H1 (cell line): ENCODE measurements at regions not wholly inside any gene's neighbourhood (a gene's known extent, or its start where the extent isn't known, plus 50 kb on each side); places are given as distances from the start of the nearest gene placed in this dataset.

Experiments used
- CTCF ChIA-PET: fragments of 300-600 bp; sonication (Branson Sonifier 250); formaldehyde crosslinking; loops from one replicate; lab custom pipeline; 2021; ENCODE audit not compliant: partially characterized antibody; lab: Charles Lee
- POLR2A ChIA-PET: fragments of 300-600 bp; sonication (Branson Sonifier 250); formaldehyde crosslinking; loops from one replicate; lab custom pipeline; 2021; ENCODE audit warnings: inconsistent platforms; ENCODE audit not compliant: partially characterized antibody; lab: Charles Lee
- DNase-seq, 2 experiments: peaks; one replicate each; pipeline versions ENCODE4 v3.0.0 to v3.0.0-alpha.2; 2010 to 2022; ENCODE audit warnings: low spot score in 2 of 2, low read depth in 1 of 2, mixed read lengths in 1 of 2
- FAIRE-seq: peaks from 2 replicates; lab custom pipeline; 2011; peaks lifted over from hg19 to GRCh38; lab: Jason Lieb, UNC
- H2AFZ ChIP-seq: 2 replicates; pipeline ENCODE4 v1.8.1; 2012; ENCODE audit warnings: low read length, inconsistent platforms
- H2AK5ac ChIP-seq: 2 replicates; pipeline ENCODE4 v1.6.1; 2013; ENCODE audit warnings: low read depth, low read length
- H2BK120ac ChIP-seq: replicated peaks from 2 replicates; pipeline ENCODE3; 2013; ENCODE audit warnings: low read depth, low read length, inconsistent platforms
- H2BK12ac ChIP-seq: 2 replicates; pipeline ENCODE4 v1.6.1; 2013; ENCODE audit warnings: low read depth, low read length
- H2BK15ac ChIP-seq: 2 replicates; pipeline ENCODE4 v1.6.1; 2013; ENCODE audit warnings: low read length
- H2BK20ac ChIP-seq: 2 replicates; pipeline ENCODE4 v1.6.1; 2013; ENCODE audit warnings: low read length
- H2BK5ac ChIP-seq: 2 replicates; pipeline ENCODE4 v1.6.1; 2013; ENCODE audit warnings: low read depth, low read length
- H3K14ac ChIP-seq: 2 replicates; pipeline ENCODE4 v1.6.1; 2013; ENCODE audit warnings: inconsistent platforms; ENCODE audit not compliant: insufficient read length
- H3K18ac ChIP-seq: 2 replicates; pipeline ENCODE4 v1.6.1; 2013; ENCODE audit warnings: low read length; ENCODE audit errors: extremely low read depth
- H3K23ac ChIP-seq: 2 replicates; pipeline ENCODE4 v1.6.1; 2013; ENCODE audit warnings: inconsistent platforms; ENCODE audit not compliant: insufficient read length
- H3K23me2 ChIP-seq: 2 replicates; pipeline ENCODE4 v1.6.1; 2013; ENCODE audit warnings: low read depth, low read length
- H3K27ac ChIP-seq: 2 replicates; pipeline ENCODE4 v1.6.1; 2011; ENCODE audit warnings: low read depth, low read length, inconsistent platforms
- H3K27me3 ChIP-seq, 4 experiments: replicated peaks in 1 of 4; 1 replicate in 1 of 4; 2 replicates in 3 of 4; pipeline versions ENCODE4 v1.6.1 to v1.8.1; 2011 to 2013; ENCODE audit warnings: low read length in 3 of 4, mild to moderate bottlenecking in 3 of 4, inconsistent platforms in 2 of 4, mixed read lengths in 2 of 4, moderate library complexity in 1 of 4; ENCODE audit not compliant: control insufficient read depth in 3 of 4, insufficient read depth in 3 of 4; ENCODE audit errors: extremely low read depth in 1 of 4
- H3K36me3 ChIP-seq, 4 experiments: 2 replicates each; pipeline versions ENCODE4 v1.6.1 to v1.8.1; 2011 to 2013; ENCODE audit warnings: mild to moderate bottlenecking in 4 of 4, low read length in 3 of 4, moderate library complexity in 2 of 4, control low read depth in 1 of 4, inconsistent platforms in 1 of 4; ENCODE audit not compliant: insufficient read depth in 4 of 4, control insufficient read depth in 2 of 4
- H3K4ac ChIP-seq: replicated peaks from 2 replicates; pipeline ENCODE3; 2013; ENCODE audit warnings: low read length, low read depth, mixed read lengths, inconsistent platforms; ENCODE audit not compliant: insufficient read length
- H3K4me1 ChIP-seq, 4 experiments: replicated peaks in 1 of 4; 1 replicate in 1 of 4; 2 replicates in 3 of 4; pipeline versions ENCODE4 v1.6.1 to v1.8.1; 2011 to 2013; ENCODE audit warnings: low read length in 3 of 4, inconsistent platforms in 2 of 4, mixed read lengths in 1 of 4; ENCODE audit not compliant: insufficient read depth in 4 of 4, control insufficient read depth in 3 of 4
- H3K4me2 ChIP-seq, 2 experiments: 2 replicates each; pipeline versions ENCODE4 v1.6.1 to v1.8.1; 2011 to 2013; ENCODE audit warnings: low read depth in 2 of 2, low read length in 2 of 2, control low read depth in 1 of 2, inconsistent platforms in 1 of 2, mild to moderate bottlenecking in 1 of 2; ENCODE audit not compliant: insufficient read depth in 1 of 2
- H3K4me3 ChIP-seq, 4 experiments: fragments of 200-600, 300-600 bp in 1 of 4; sonication (generic), shearing (Covaris generic), sonication (Bioruptor Twin) in 1 of 4; 2 replicates each; pipeline versions ENCODE4 v1.5.1 to v1.8.1; 2011 to 2016; ENCODE audit warnings: low read length in 4 of 4, low read depth in 3 of 4, control low read depth in 2 of 4, inconsistent platforms in 2 of 4, mild to moderate bottlenecking in 2 of 4, mixed read lengths in 1 of 4, moderate library complexity in 1 of 4; ENCODE audit not compliant: insufficient read depth in 2 of 4; ENCODE audit errors: extremely low read depth in 1 of 4
- H3K56ac ChIP-seq: replicated peaks from 2 replicates; pipeline ENCODE3; 2013; ENCODE audit warnings: low read depth, mild to moderate bottlenecking, mixed read lengths, low read length, inconsistent platforms; ENCODE audit not compliant: insufficient read length
- H3K79me1 ChIP-seq: 2 replicates; pipeline ENCODE4 v1.6.1; 2013; ENCODE audit warnings: low read depth, low read length, control low read depth
- H3K79me2 ChIP-seq, 2 experiments: 2 replicates each; pipeline versions ENCODE4 v1.6.1 to v1.8.1; 2012 to 2013; ENCODE audit warnings: low read length in 2 of 2, mild to moderate bottlenecking in 2 of 2, inconsistent platforms in 1 of 2; ENCODE audit not compliant: insufficient read depth in 2 of 2, control insufficient read depth in 1 of 2
- H3K9ac ChIP-seq, 4 experiments: replicated peaks in 1 of 4; 1 replicate in 1 of 4; 2 replicates in 3 of 4; pipeline versions ENCODE4 v1.6.1 to v1.8.1; 2011 to 2013; ENCODE audit warnings: low read depth in 3 of 4, low read length in 3 of 4, control low read depth in 2 of 4, mild to moderate bottlenecking in 2 of 4, moderate library complexity in 2 of 4, inconsistent platforms in 1 of 4; ENCODE audit errors: extremely low read depth in 1 of 4
- H3K9me3 ChIP-seq, 2 experiments: 2 replicates each; pipeline versions ENCODE4 v1.6.1 to v1.8.1; 2012 to 2013; ENCODE audit warnings: mild to moderate bottlenecking in 2 of 2, moderate library complexity in 2 of 2, control low read depth in 1 of 2, inconsistent platforms in 1 of 2, low read depth in 1 of 2, low read length in 1 of 2, mixed read lengths in 1 of 2; ENCODE audit not compliant: insufficient read depth in 2 of 2
- H4K20me1 ChIP-seq, 2 experiments: replicated peaks in 1 of 2; 2 replicates each; pipeline versions ENCODE3 to v1.8.1; 2011 to 2013; ENCODE audit warnings: inconsistent platforms in 2 of 2, low read length in 2 of 2, mild to moderate bottlenecking in 1 of 2; ENCODE audit not compliant: insufficient read depth in 2 of 2, control insufficient read depth in 1 of 2
- H4K5ac ChIP-seq: 2 replicates; pipeline ENCODE4 v1.6.1; 2013; ENCODE audit warnings: low read length, low read depth, mixed read lengths, inconsistent platforms; ENCODE audit not compliant: insufficient read length
- H4K8ac ChIP-seq: 2 replicates; pipeline ENCODE4 v1.8.0; 2013; ENCODE audit warnings: mild to moderate bottlenecking, moderate library complexity, low read length, inconsistent platforms; ENCODE audit not compliant: insufficient read depth; ENCODE audit errors: extremely low read depth
- H4K91ac ChIP-seq: replicated peaks from 2 replicates; pipeline ENCODE3; 2013; ENCODE audit warnings: low read length, mixed read lengths, inconsistent platforms; ENCODE audit not compliant: insufficient read length
- EZH2 ChIP-seq: fragments of 200-600 bp; sonication (generic); IDR thresholded peaks from 2 replicates; pipeline ENCODE4 v1.7.1; 2012; ENCODE audit warnings: low read depth, mild to moderate bottlenecking, moderate library complexity, low read length, inconsistent platforms; ENCODE audit not compliant: severe bottlenecking
- FOSL1 ChIP-seq: IDR thresholded peaks from 2 replicates; pipeline ENCODE4 v1.6.1; 2011; ENCODE audit warnings: mild to moderate bottlenecking, low read depth, low read length, moderate library complexity; ENCODE audit not compliant: insufficient read depth
- JUND ChIP-seq: IDR thresholded peaks from 2 replicates; pipeline ENCODE4 v1.6.1; 2011; ENCODE audit warnings: mild to moderate bottlenecking, improper control_type of control experiment, low read length
- NANOG ChIP-seq: IDR thresholded peaks from 2 replicates; pipeline ENCODE4 v1.6.1; 2011; ENCODE audit warnings: low read length, low read depth, mild to moderate bottlenecking, inconsistent platforms; ENCODE audit not compliant: insufficient read depth, poor library complexity, severe bottlenecking
- POLR2A ChIP-seq, 2 experiments: IDR thresholded peaks; 1 replicate in 1 of 2; 2 replicates in 1 of 2; pipeline ENCODE4 v1.6.1; 2011; ENCODE audit warnings: low read depth in 2 of 2, low read length in 2 of 2, mild to moderate bottlenecking in 2 of 2; ENCODE audit errors: control extremely low read depth in 1 of 2
- POLR2AphosphoS5 ChIP-seq: IDR thresholded peaks from 2 replicates; pipeline ENCODE4 v1.6.1; 2011; ENCODE audit warnings: low read depth, low read length
- SAP30 ChIP-seq: fragments of 300-600 bp; sonication (generic); IDR thresholded peaks from 2 replicates; pipeline ENCODE4 v1.7.1; 2012; ENCODE audit warnings: low read length, moderate library complexity, mild to moderate bottlenecking, inconsistent platforms; ENCODE audit not compliant: insufficient read depth, insufficient replicate concordance
- SIN3A ChIP-seq, 2 experiments: IDR thresholded peaks in 1 of 2; conservative IDR thresholded peaks in 1 of 2; 2 replicates each; pipeline ENCODE4 v1.6.1; 2011 to 2012; ENCODE audit warnings: low read length in 2 of 2, improper control_type of control experiment in 1 of 2, low read depth in 1 of 2, mild to moderate bottlenecking in 1 of 2
- WGBS, 2 experiments: shearing (Covaris generic) in 1 of 2; methylation state at CpG; one replicate each; pipeline versions ENCODE4 v1.1.6 to v1.1.7; 2013 to 2015; ENCODE audit warnings: low lambda C conversion rate in 2 of 2, mixed read lengths in 2 of 2, inconsistent platforms in 1 of 2, low coverage in 1 of 2, missing lambda C conversion rate in 1 of 2; ENCODE audit not compliant: insufficient replicate concordance in 2 of 2, insufficient coverage in 1 of 2, insufficient read length in 1 of 2; ENCODE audit errors: extremely low coverage in 1 of 2, missing lambda C conversion rate in 1 of 2; 5-methylcytosine and 5-hydroxymethylcytosine counted together
- TF ChIP-seq, protein P1 (sequence below), 3 experiments: IDR thresholded peaks; 1 replicate in 2 of 3; 2 replicates in 1 of 3; pipeline versions ENCODE4 v1.5.1 to v1.6.1; 2011; ENCODE audit warnings: low read length in 3 of 3, mild to moderate bottlenecking in 3 of 3, inconsistent platforms in 2 of 3, low read depth in 1 of 3, moderate library complexity in 1 of 3; ENCODE audit not compliant: insufficient read depth in 1 of 3; ENCODE audit errors: control extremely low read depth in 1 of 3
- TF ChIP-seq, protein P2 (sequence below): IDR thresholded peaks from 2 replicates; pipeline ENCODE4 v1.6.1; 2011; ENCODE audit warnings: low read depth, mild to moderate bottlenecking, low read length; ENCODE audit not compliant: insufficient read depth

DNA sequence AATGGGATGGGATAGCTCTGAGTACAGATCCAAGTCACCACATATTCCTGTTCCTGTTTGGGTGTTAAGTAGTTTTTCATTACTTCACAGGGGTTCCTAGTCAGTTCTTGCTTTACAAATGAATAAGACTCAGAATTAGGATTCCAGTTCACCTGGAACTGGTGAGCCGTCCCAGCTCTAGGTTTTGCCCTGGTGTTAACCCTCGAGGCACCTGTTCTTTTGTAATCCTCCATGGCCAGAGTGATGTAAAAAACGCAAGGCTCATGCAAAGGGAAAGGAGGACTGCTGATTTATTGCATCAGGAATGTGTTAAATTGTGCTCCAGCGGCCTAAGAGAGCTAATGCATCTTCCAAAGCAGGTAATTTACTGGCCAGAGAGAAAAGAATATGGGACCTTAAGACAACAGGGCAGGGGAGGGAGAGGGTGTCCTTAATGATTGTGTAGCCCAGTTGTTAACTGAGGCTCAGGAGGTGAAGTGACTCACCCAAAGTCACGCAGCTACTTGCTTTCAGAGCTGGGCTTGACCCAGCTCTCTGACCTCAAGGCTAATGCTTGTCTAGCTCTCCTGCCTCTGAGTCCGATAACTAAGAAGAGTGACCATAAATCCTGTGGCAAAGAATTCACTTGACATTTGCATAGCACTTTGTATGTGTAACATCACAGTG is 70.5 kb downstream of the DMRT2 start:
- Histone ChIP-seq H3K23me2 (no peaks in the 10 kb centered on the region), H3K56ac (no peak overlapping the region), H2AK5ac (no peak overlapping the region), H3K14ac (no peak overlapping the region), H3K79me2 (no peaks in the 10 kb centered on the region), H3K36me3 (no peaks in the 10 kb centered on the region), H4K91ac (no peak overlapping the region), H2BK12ac (no peak overlapping the region), H4K20me1 (no peaks in the 10 kb centered on the region), H3K79me1 (no peaks in the 10 kb centered on the region), H3K18ac (no peak overlapping the region), H4K8ac (no peak overlapping the region), H3K27ac (no peak overlapping the region), H3K4me1 (no peaks in the 10 kb centered on the region; a peak in 1 of 7 replicates), H3K9ac (no peak overlapping the region), H3K4me2 (no peak overlapping the region), H4K5ac (no peak overlapping the region), H2AFZ (no peak overlapping the region), H3K4ac (no peak overlapping the region), H2BK120ac (no peak overlapping the region), H3K4me3 (no peak overlapping the region), H3K27me3 (no peaks in the 10 kb centered on the region), H2BK20ac (no peak overlapping the region), H3K23ac (no peak overlapping the region), H2BK15ac (no peak overlapping the region), H2BK5ac (no peak overlapping the region), H3K9me3 (peaks cover 72 to 76% of the 10 kb centered on the region in 2 experiments)
- DNase-seq (no peak), FAIRE-seq (no peak)
- ChIA-PET CTCF (interaction anchor here (0.6 kb wide), 1 partner anchor 592 kb away, joined by 3 read pairs; no protein-coding TSS in a partner anchor), POLR2A (no interaction called here)
- 57% methylated on average over 6 of the region's 6 CpGs; no CpG with 5 or more reads in 1 of the 2 experiments for WGBS, 2 experiments
- TF ChIP-seq POLR2AphosphoS5: no peak
- TF ChIP-seq, protein P1, sequence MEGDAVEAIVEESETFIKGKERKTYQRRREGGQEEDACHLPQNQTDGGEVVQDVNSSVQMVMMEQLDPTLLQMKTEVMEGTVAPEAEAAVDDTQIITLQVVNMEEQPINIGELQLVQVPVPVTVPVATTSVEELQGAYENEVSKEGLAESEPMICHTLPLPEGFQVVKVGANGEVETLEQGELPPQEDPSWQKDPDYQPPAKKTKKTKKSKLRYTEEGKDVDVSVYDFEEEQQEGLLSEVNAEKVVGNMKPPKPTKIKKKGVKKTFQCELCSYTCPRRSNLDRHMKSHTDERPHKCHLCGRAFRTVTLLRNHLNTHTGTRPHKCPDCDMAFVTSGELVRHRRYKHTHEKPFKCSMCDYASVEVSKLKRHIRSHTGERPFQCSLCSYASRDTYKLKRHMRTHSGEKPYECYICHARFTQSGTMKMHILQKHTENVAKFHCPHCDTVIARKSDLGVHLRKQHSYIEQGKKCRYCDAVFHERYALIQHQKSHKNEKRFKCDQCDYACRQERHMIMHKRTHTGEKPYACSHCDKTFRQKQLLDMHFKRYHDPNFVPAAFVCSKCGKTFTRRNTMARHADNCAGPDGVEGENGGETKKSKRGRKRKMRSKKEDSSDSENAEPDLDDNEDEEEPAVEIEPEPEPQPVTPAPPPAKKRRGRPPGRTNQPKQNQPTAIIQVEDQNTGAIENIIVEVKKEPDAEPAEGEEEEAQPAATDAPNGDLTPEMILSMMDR (IDR thresholded peaks at IDR 0.05; ENCODE audit: control extremely low read depth in 1 of 3, insufficient read depth in 1 of 3, low read depth in 1 of 3, low read length in 3 of 3): no peak
- no peak for TF ChIP-seq POLR2A (IDR thresholded peaks at IDR 0.05; ENCODE audit: control extremely low read depth in 1 of 2, low read depth in 2 of 2, low read length in 2 of 2)
- no peak for TF ChIP-seq NANOG
- no peak for TF ChIP-seq EZH2
- no peak for TF ChIP-seq FOSL1
- TF ChIP-seq SAP30: no peak
- TF ChIP-seq, protein P2, sequence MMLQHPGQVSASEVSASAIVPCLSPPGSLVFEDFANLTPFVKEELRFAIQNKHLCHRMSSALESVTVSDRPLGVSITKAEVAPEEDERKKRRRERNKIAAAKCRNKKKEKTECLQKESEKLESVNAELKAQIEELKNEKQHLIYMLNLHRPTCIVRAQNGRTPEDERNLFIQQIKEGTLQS: no peak
- no peak for TF ChIP-seq JUND
- TF ChIP-seq SIN3A (conservative IDR thresholded peaks at IDR 0.05 in 1 of 2, IDR thresholded peaks at IDR 0.05 in 1 of 2; ENCODE audit: low read depth in 1 of 2, low read length in 2 of 2): no peak
